Immature natural killer cell (primary cell): ENCODE measurements at regions not wholly inside any gene's neighbourhood (a gene's known extent, or its start where the extent isn't known, plus 50 kb on each side); places are given as distances from the start of the nearest gene placed in this dataset.
"Not testable (repeated sequence)": the region's sequence is repeated elsewhere in the genome, so short reads cannot be mapped to it uniquely, and the experiment has no call there.

Experiments
- DNase-seq, 3 donors: peaks; one replicate each; pipeline ENCODE4 v3.0.0; 2022; ENCODE audit warnings: mixed read lengths in 1 of 3
- H3K27ac Mint-ChIP-seq, 6 donors: one replicate each; pipeline ENCODE4 v1.8.0; 2020; ENCODE audit warnings: mixed read lengths in 6 of 6, mild to moderate bottlenecking in 5 of 6, inconsistent platforms in 4 of 6, moderate library complexity in 3 of 6
- H3K27me3 Mint-ChIP-seq, 3 donors: one replicate each; pipeline ENCODE4 v1.8.0; 2020 to 2021; ENCODE audit warnings: low read depth in 3 of 3, mild to moderate bottlenecking in 3 of 3, mixed read lengths in 3 of 3, moderate library complexity in 3 of 3, inconsistent platforms in 1 of 3
- H3K36me3 Mint-ChIP-seq, 3 donors: one replicate each; pipeline ENCODE4 v1.8.0; 2020; ENCODE audit warnings: mixed read lengths in 3 of 3, inconsistent platforms in 2 of 3, mild to moderate bottlenecking in 2 of 3
- H3K4me1 Mint-ChIP-seq, 2 donors: one replicate each; pipeline ENCODE4 v1.8.0; 2020; ENCODE audit warnings: inconsistent platforms in 2 of 2, mild to moderate bottlenecking in 2 of 2, mixed read lengths in 2 of 2, moderate library complexity in 1 of 2
- H3K4me3 Mint-ChIP-seq, 5 donors: one replicate each; pipeline ENCODE4 v1.8.0; 2020; ENCODE audit warnings: mild to moderate bottlenecking in 5 of 5, mixed read lengths in 5 of 5, inconsistent platforms in 3 of 5, moderate library complexity in 3 of 5
- H3K9me3 Mint-ChIP-seq, 6 donors: one replicate each; pipeline ENCODE4 v1.8.0; 2020; ENCODE audit warnings: mild to moderate bottlenecking in 6 of 6, mixed read lengths in 6 of 6, inconsistent platforms in 4 of 6, moderate library complexity in 3 of 6

GRCh38 chr22:35170716-35171697 lies 86.3 kb upstream of the HMGXB4 start:
- H3K27ac Mint-ChIP-seq: no peak overlapping the region
- DNase-seq: no peak
- H3K36me3 Mint-ChIP-seq: no peaks in the 10 kb centered on the region
- peaks cover 0 to 18% (median under 1%) of the 10 kb centered on the region in 3 donors for H3K27me3 Mint-ChIP-seq
- H3K9me3 Mint-ChIP-seq: no peaks in the 10 kb centered on the region
- H3K4me1 Mint-ChIP-seq: no peaks in the 10 kb centered on the region
- H3K4me3 Mint-ChIP-seq: no peak overlapping the region

- H3K36me3 Mint-ChIP-seq: no peaks in the 10 kb centered on the region
- H3K27me3 Mint-ChIP-seq: peaks cover 1 to 20% (median 3%) of the 10 kb centered on the region in 3 donors
- H3K27ac Mint-ChIP-seq: no peak overlapping the region
These were observed 84.9 kb upstream of the HMGXB4 start for GRCh38 chr22:35172442-35172841.

GRCh38 chr22:35173655-35174054 lies 83.6 kb upstream of the HMGXB4 start:
- H3K4me3 Mint-ChIP-seq: no peak overlapping the region
- no peak overlapping the region for H3K27ac Mint-ChIP-seq
- H3K36me3 Mint-ChIP-seq: no peaks in the 10 kb centered on the region
- H3K4me1 Mint-ChIP-seq: no peaks in the 10 kb centered on the region
- no peak for DNase-seq
- peaks cover 0 to 4% (median 0%) of the 10 kb centered on the region in 6 donors for H3K9me3 Mint-ChIP-seq
- peaks cover 2 to 19% (median 3%) of the 10 kb centered on the region in 3 donors for H3K27me3 Mint-ChIP-seq

More at GRCh38 chr22:35172442-35172841, 84.9 kb upstream of the HMGXB4 start:
- H3K4me3 Mint-ChIP-seq: no peak overlapping the region
- H3K4me1 Mint-ChIP-seq: no peaks in the 10 kb centered on the region
- DNase-seq: no peak
- H3K9me3 Mint-ChIP-seq: peaks cover 0 to 3% (median 0%) of the 10 kb centered on the region in 6 donors

- H3K4me1 Mint-ChIP-seq: no peaks in the 10 kb centered on the region
- H3K9me3 Mint-ChIP-seq: peaks cover 0 to 4% (median 0%) of the 10 kb centered on the region in 6 donors
- no peak for DNase-seq
- no peaks in the 10 kb centered on the region for H3K36me3 Mint-ChIP-seq
- no peak overlapping the region for H3K4me3 Mint-ChIP-seq
- no peak overlapping the region for H3K27ac Mint-ChIP-seq
- H3K27me3 Mint-ChIP-seq: peaks cover 2 to 18% (median 3%) of the 10 kb centered on the region in 3 donors
These were observed 82.8 kb upstream of the HMGXB4 start for GRCh38 chr22:35174401-35175038.

GRCh38 chr22:35175392-35175791 lies 81.9 kb upstream of the HMGXB4 start:
- H3K9me3 Mint-ChIP-seq: peaks cover 0 to 4% (median 0%) of the 10 kb centered on the region in 6 donors
- no peaks in the 10 kb centered on the region for H3K36me3 Mint-ChIP-seq
- H3K4me3 Mint-ChIP-seq: no peak overlapping the region
- peaks cover 2 to 20% (median 3%) of the 10 kb centered on the region in 3 donors for H3K27me3 Mint-ChIP-seq
- no peak for DNase-seq
- no peak overlapping the region for H3K27ac Mint-ChIP-seq
- no peaks in the 10 kb centered on the region for H3K4me1 Mint-ChIP-seq

- Mint-ChIP-seq H3K4me3 (no peak overlapping the region), H3K9me3 (peaks cover 0 to 4% (median 0%) of the 10 kb centered on the region in 6 donors), H3K27me3 (peaks cover 2 to 19% (median 3%) of the 10 kb centered on the region in 3 donors), H3K27ac (no peak overlapping the region), H3K4me1 (no peaks in the 10 kb centered on the region), H3K36me3 (no peaks in the 10 kb centered on the region)
- DNase-seq: no peak
These were observed 79.5 kb upstream of the HMGXB4 start for GRCh38 chr22:35177811-35178210.

GRCh38 chr22:35178446-35178845 lies 78.8 kb upstream of the HMGXB4 start:
- Mint-ChIP-seq H3K4me3 (no peak overlapping the region), H3K4me1 (no peaks in the 10 kb centered on the region), H3K27me3 (peaks cover 2 to 19% (median 3%) of the 10 kb centered on the region in 3 donors), H3K9me3 (peaks cover 0 to 4% (median 0%) of the 10 kb centered on the region in 6 donors), H3K27ac (no peak overlapping the region), H3K36me3 (no peaks in the 10 kb centered on the region)
- no peak for DNase-seq

GRCh38 chr22:35183917-35184316 lies 73.4 kb upstream of the HMGXB4 start:
- no peak overlapping the region for H3K4me3 Mint-ChIP-seq
- H3K9me3 Mint-ChIP-seq: peaks cover 3 to 8% (median 6%) of the 10 kb centered on the region in 6 donors
- H3K4me1 Mint-ChIP-seq: no peaks in the 10 kb centered on the region
- no peaks in the 10 kb centered on the region for H3K36me3 Mint-ChIP-seq
- DNase-seq: no peak
- H3K27ac Mint-ChIP-seq: no peak overlapping the region
- peaks cover 0 to 3% (median 0%) of the 10 kb centered on the region in 3 donors for H3K27me3 Mint-ChIP-seq

GRCh38 chr22:35186492-35186891 lies 70.8 kb upstream of the HMGXB4 start:
- DNase-seq: no peak
- Mint-ChIP-seq H3K9me3 (peaks cover 7 to 22% (median 16%) of the 10 kb centered on the region in 6 donors), H3K27ac (no peak overlapping the region), H3K36me3 (peaks cover 0 to 4% (median 0%) of the 10 kb centered on the region in 3 donors), H3K27me3 (peaks cover 0 to 4% (median 2%) of the 10 kb centered on the region in 3 donors), H3K4me1 (no peaks in the 10 kb centered on the region), H3K4me3 (no peak overlapping the region)

GRCh38 chr22:35188930-35189329 lies 68.4 kb upstream of the HMGXB4 start:
- not testable (repeated sequence) for H3K27me3 Mint-ChIP-seq, H3K27ac Mint-ChIP-seq, H3K4me1 Mint-ChIP-seq, H3K4me3 Mint-ChIP-seq, DNase-seq, H3K36me3 Mint-ChIP-seq
- peaks cover 7 to 22% (median 16%) of the 10 kb centered on the region in 6 donors for H3K9me3 Mint-ChIP-seq

GRCh38 chr22:35189559-35189958 lies 67.7 kb upstream of the HMGXB4 start:
- Mint-ChIP-seq H3K4me3 (no peak overlapping the region), H3K36me3 (peaks cover 0 to 4% (median 0%) of the 10 kb centered on the region in 3 donors), H3K27ac (no peak overlapping the region), H3K27me3 (peaks cover 1 to 4% (median 2%) of the 10 kb centered on the region in 3 donors), H3K4me1 (no peaks in the 10 kb centered on the region), H3K9me3 (peaks cover 7 to 22% (median 16%) of the 10 kb centered on the region in 6 donors)
- no peak for DNase-seq

GRCh38 chr22:35191412-35191811 lies 65.9 kb upstream of the HMGXB4 start:
- no peak overlapping the region for H3K27ac Mint-ChIP-seq
- H3K9me3 Mint-ChIP-seq: peaks cover 7 to 22% (median 16%) of the 10 kb centered on the region in 6 donors
- H3K27me3 Mint-ChIP-seq: peaks cover 2 to 5% (median 4%) of the 10 kb centered on the region in 3 donors
- no peaks in the 10 kb centered on the region for H3K4me1 Mint-ChIP-seq
- no peak for DNase-seq
- no peak overlapping the region for H3K4me3 Mint-ChIP-seq
- H3K36me3 Mint-ChIP-seq: peaks cover 0 to 4% (median 0%) of the 10 kb centered on the region in 3 donors

GRCh38 chr22:35192129-35192918 lies 65.0 kb upstream of the HMGXB4 start:
- Mint-ChIP-seq H3K36me3 (peaks cover 0 to 4% (median 0%) of the 10 kb centered on the region in 3 donors), H3K27me3 (peaks cover 2 to 5% (median 4%) of the 10 kb centered on the region in 3 donors), H3K4me1 (no peaks in the 10 kb centered on the region), H3K4me3 (no peak overlapping the region), H3K9me3 (peaks cover 7 to 22% (median 16%) of the 10 kb centered on the region in 6 donors), H3K27ac (no peak overlapping the region)
- DNase-seq: no peak
